SK-N-MC (cell line): ENCODE measurements at regions not wholly inside any gene's neighbourhood (a gene's known extent, or its start where the extent isn't known, plus 50 kb on each side); places are given as distances from the start of the nearest gene placed in this dataset.

ENCODE experiments used
- DNase-seq: peaks from one replicate; pipeline ENCODE4 v3.0.0-alpha.2; 2011; ENCODE audit warnings: low read depth, low spot score
- H3K27ac ChIP-seq: fragments of 200-600 bp; sonication (generic); 2 replicates; pipeline ENCODE4 v1.5.1; 2016; ENCODE audit warnings: mixed run types
- H3K36me3 ChIP-seq: fragments of 200-600 bp; sonication (generic); 2 replicates; pipeline ENCODE4 v1.6.1; 2017; ENCODE audit warnings: antibody characterized with exemption, low read length, mixed read lengths; ENCODE audit not compliant: insufficient read depth
- H3K4me3 ChIP-seq: fragments of 200-600 bp; sonication (generic); 2 replicates; pipeline ENCODE4 v1.5.1; 2016
- H3K9ac ChIP-seq: fragments of 200-600 bp; sonication (generic); 2 replicates; pipeline ENCODE4 v1.8.0; 2017; ENCODE audit warnings: mixed run types, mixed read lengths; ENCODE audit not compliant: insufficient read length
- H3K9me3 ChIP-seq: fragments of 200-600 bp; sonication (generic); 2 replicates; pipeline ENCODE4 v1.6.1; 2017; ENCODE audit warnings: low read depth, mild to moderate bottlenecking, antibody characterized with exemption, low read length, moderate library complexity, mixed read lengths
- EZH2 ChIP-seq: fragments of 200-600 bp; sonication (generic); IDR thresholded peaks from one replicate; pipeline ENCODE4 v1.6.1; 2017; ENCODE audit warnings: antibody characterized with exemption
- FOXP2 ChIP-seq: optimal IDR thresholded peaks from 2 replicates; pipeline ENCODE3; 2011; ENCODE audit warnings: mild to moderate bottlenecking, moderate library complexity; ENCODE audit not compliant: insufficient read depth; ENCODE audit errors: extremely low read length, control extremely low read depth
- POLR2AphosphoS5 ChIP-seq: IDR thresholded peaks from 2 replicates; pipeline ENCODE4 v1.6.1; 2012; ENCODE audit warnings: mild to moderate bottlenecking, low read depth, low read length, borderline replicate concordance

GRCh38 chr4:31923634-31924033 lies 1203.5 kb downstream of the PCDH7 start:
- DNase-seq = no peak
- no peak overlapping the region for H3K27ac ChIP-seq
- H3K9ac ChIP-seq = no peak overlapping the region
- no peaks in the 10 kb centered on the region for H3K36me3 ChIP-seq
- no peak overlapping the region for H3K4me3 ChIP-seq
- TF ChIP-seq POLR2AphosphoS5 = no peak
- no peak for TF ChIP-seq FOXP2
- no peak for TF ChIP-seq EZH2
- H3K9me3 ChIP-seq = no peaks in the 10 kb centered on the region

DNA sequence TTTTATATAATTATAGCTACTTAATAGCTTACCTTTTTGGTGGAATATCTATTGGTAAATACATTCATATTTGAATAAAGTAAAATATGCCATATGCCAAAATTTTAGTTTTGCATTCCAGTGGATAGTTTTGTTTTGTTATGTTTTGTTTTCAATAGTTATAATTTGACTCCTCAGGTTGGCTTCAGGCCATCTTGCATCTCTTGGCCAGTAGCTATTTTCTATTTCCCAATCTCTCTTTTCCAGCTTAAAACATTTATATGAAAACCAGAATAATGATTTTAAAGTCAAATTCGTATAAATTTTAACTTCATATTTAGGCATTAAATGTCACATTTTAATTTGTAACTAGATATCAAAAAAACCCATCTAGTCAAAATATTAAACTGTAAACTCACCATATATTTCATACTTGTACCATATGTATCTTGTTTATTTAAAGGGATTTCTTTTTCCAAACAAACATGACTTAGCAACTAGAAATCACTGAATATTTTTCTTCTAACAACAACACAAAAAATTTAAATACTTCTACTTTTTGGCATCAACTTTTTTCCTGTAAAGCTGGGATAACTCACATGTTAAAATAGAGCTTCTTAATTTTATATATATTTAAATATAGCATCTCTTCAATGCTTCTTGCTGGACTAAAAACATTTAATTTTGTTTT lies 1209.6 kb downstream of the PCDH7 start:
- no peak for TF ChIP-seq POLR2AphosphoS5
- no peak for TF ChIP-seq FOXP2
- TF ChIP-seq EZH2 = no peak
- no peak for DNase-seq
- Histone ChIP-seq H3K9ac (no peak overlapping the region), H3K4me3 (no peak overlapping the region), H3K27ac (no peak overlapping the region), H3K36me3 (no peaks in the 10 kb centered on the region), H3K9me3 (no peaks in the 10 kb centered on the region)

DNA sequence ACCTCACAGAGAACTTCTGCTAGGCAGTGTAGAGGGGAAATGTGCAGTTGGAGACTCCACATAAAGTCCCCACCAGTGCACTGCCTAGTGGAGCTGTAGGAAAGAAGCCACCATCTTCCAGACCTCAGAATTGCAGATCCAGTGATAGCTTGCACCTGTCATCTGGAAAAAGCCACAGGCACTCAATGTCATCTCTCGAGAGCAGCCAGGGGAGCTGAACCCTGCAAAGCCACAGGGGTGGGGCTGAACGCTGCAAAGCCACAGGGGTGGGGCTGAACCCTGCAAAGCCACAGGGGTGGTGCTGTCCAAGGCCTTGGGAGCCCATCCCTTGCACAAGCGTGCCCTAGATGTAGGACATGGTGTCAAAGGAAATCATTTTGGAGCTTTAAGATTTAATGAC lies 1226.3 kb downstream of the PCDH7 start:
- TF ChIP-seq FOXP2 (no peak), POLR2AphosphoS5 (no peak), EZH2 (no peak)
- no peak for DNase-seq
- no peak overlapping the region for H3K27ac ChIP-seq
- no peaks in the 10 kb centered on the region for H3K9me3 ChIP-seq
- no peak overlapping the region for H3K4me3 ChIP-seq
- no peak overlapping the region for H3K9ac ChIP-seq
- H3K36me3 ChIP-seq = no peaks in the 10 kb centered on the region

GRCh38 chr4:31947101-31947500 lies 1226.9 kb downstream of the PCDH7 start:
- H3K9me3 ChIP-seq = no peaks in the 10 kb centered on the region
- no peak overlapping the region for H3K4me3 ChIP-seq
- H3K36me3 ChIP-seq = no peaks in the 10 kb centered on the region
- DNase-seq = no peak
- no peak overlapping the region for H3K27ac ChIP-seq
- TF ChIP-seq POLR2AphosphoS5 (no peak), FOXP2 (no peak), EZH2 (no peak)
- H3K9ac ChIP-seq = no peak overlapping the region

DNA sequence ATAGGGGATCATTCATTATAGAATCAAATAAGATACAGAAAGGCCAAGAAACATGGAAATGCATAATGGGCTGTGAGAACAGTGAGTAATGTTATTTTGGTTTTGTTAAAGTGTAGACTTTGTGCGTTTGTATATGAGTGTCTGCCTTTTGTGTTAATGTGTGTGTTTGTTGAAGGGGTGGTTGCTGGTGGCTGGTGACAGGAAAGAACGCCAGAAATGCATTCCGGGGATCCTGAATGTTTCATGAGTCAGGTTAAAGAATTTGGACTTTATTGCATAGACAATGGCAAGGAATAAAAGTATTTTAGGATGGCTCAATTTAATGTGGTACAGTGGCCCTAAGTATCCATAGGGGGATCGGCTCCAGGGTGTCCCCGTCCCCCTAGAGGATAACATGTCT lies 1228.9 kb downstream of the PCDH7 start:
- TF ChIP-seq EZH2 (no peak), POLR2AphosphoS5 (no peak), FOXP2 (no peak)
- H3K4me3 ChIP-seq = no peak overlapping the region
- no peak overlapping the region for H3K27ac ChIP-seq
- DNase-seq = no peak
- no peak overlapping the region for H3K9ac ChIP-seq
- H3K9me3 ChIP-seq = no peaks in the 10 kb centered on the region
- no peaks in the 10 kb centered on the region for H3K36me3 ChIP-seq

DNA sequence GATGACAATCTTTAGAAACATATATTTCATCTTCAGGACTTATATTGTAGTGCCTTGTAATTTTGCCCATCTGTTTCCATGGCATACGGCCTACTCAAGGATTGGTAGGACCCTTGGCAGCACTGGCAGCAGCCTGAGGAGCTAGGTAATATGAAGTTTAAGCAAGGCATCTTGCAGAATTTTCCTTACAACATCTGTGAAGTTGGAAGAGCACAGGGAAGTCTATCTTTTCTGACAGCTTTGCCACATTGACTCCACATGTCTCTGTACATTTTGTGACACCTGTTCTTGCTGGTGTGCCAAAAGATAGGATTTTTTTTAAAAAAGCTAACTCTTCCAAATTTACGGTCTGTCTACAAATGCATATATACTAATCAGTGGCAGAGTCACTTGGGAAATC lies 1235.2 kb downstream of the PCDH7 start:
- H3K36me3 ChIP-seq = no peaks in the 10 kb centered on the region
- H3K4me3 ChIP-seq = no peak overlapping the region
- no peak overlapping the region for H3K9ac ChIP-seq
- H3K27ac ChIP-seq = no peak overlapping the region
- TF ChIP-seq EZH2 (no peak), POLR2AphosphoS5 (no peak)
- no peaks in the 10 kb centered on the region for H3K9me3 ChIP-seq
- no peak for DNase-seq

DNA sequence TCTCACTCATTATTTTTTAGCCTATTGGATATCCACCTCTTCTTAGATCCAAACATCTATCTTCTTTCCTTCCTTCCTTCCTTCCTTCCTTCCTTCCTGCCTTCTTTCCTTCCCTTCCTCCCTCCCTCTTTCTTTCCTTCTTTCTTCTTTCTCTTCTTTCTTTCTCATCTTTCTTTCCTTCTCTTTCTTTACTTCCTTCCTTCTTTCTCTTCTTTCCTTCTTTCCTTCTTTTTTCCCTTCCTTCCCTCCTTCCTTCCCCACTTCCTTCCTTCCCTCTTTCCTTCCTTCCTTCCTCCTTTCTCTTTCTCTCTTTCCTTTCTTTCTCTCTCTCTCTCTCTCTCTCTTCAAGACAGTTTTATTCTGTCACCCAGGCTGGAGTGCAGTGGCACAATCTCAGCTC lies 1239.8 kb downstream of the PCDH7 start:
- TF ChIP-seq POLR2AphosphoS5 (no peak), EZH2 (no peak), FOXP2 (no peak)
- no peak for DNase-seq
- H3K9ac ChIP-seq = no peak overlapping the region

GRCh38 chr4:31964685-31965084 lies 1244.5 kb downstream of the PCDH7 start:
- Histone ChIP-seq H3K36me3 (no peaks in the 10 kb centered on the region), H3K9ac (no peak overlapping the region), H3K27ac (no peak overlapping the region), H3K4me3 (no peak overlapping the region), H3K9me3 (no peaks in the 10 kb centered on the region)
- DNase-seq = no peak
- TF ChIP-seq FOXP2 (no peak), POLR2AphosphoS5 (no peak), EZH2 (no peak)

More for the DNA sequence above, 1239.8 kb downstream of the PCDH7 start:
- Histone ChIP-seq H3K36me3 (no peaks in the 10 kb centered on the region), H3K4me3 (no peak overlapping the region), H3K9me3 (no peaks in the 10 kb centered on the region), H3K27ac (no peak overlapping the region)

DNA sequence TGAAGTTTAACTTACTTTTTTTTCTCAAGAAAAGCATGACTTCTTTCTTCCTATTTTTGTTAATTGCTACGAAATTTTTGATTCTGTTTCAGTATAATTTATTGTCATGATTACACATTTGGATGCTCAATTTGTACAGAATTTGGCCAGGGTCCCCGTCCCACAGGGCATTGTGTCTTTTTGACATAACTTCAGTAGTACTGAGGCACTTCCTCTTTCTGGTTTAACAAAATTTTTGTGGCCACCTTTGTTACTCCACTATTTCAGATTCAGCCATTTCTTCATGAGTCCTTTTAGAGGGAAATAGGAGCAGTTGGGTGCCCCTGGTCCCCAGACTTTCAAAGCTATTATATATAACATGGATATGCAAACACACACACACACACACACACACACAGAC lies 1248.7 kb downstream of the PCDH7 start:
- H3K9me3 ChIP-seq = no peaks in the 10 kb centered on the region
- DNase-seq = no peak
- TF ChIP-seq POLR2AphosphoS5 (no peak), FOXP2 (no peak), EZH2 (no peak)
- no peak overlapping the region for H3K9ac ChIP-seq
- no peak overlapping the region for H3K4me3 ChIP-seq
- H3K36me3 ChIP-seq = no peaks in the 10 kb centered on the region
- no peak overlapping the region for H3K27ac ChIP-seq
